ENCODE measurements at regions not wholly inside any gene's neighbourhood (a gene's known extent, or its start where the extent isn't known, plus 50 kb on each side); places are given as distances from the start of the nearest gene placed in this dataset.

DNA sequence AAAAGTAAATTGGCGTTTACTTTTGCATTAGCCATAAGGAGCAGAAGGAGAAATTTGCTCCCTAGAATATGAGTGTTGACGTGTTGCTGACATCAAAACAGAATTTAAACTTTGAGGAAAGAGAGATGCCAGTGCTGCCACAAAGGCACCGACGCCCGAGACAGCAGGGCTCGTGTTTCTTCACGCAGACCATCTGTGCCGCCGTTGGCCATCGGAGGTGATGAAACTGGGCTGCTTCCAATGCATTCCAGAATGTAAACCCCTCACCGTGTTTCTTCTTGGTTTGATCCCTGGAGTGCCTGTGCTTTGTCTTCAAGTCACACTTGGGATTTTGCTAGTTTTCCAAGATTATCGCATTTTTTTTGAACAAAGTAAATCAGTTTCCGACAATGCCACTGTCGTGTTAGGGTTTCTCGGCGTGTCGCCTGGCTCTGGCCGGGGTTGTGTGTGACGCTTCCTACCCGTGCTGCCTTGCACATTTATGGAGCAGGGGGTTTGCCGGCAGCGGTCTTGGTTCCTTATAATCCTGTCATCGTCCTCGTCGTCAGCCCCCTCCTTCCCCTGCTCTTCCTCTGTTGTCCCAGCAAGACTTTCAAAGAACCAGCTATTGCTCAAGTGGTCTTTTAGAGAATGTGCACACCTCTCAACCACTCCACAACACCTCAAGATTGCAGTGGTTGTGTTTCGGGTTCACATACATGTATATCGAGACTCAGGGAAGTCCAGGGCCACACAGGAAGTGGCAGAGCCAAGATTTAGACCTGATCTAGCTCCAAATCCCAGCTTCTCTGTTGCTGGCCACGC is 103.9 kb downstream of the METRNL start (continued):
- TF ChIP-seq, protein P1, sequence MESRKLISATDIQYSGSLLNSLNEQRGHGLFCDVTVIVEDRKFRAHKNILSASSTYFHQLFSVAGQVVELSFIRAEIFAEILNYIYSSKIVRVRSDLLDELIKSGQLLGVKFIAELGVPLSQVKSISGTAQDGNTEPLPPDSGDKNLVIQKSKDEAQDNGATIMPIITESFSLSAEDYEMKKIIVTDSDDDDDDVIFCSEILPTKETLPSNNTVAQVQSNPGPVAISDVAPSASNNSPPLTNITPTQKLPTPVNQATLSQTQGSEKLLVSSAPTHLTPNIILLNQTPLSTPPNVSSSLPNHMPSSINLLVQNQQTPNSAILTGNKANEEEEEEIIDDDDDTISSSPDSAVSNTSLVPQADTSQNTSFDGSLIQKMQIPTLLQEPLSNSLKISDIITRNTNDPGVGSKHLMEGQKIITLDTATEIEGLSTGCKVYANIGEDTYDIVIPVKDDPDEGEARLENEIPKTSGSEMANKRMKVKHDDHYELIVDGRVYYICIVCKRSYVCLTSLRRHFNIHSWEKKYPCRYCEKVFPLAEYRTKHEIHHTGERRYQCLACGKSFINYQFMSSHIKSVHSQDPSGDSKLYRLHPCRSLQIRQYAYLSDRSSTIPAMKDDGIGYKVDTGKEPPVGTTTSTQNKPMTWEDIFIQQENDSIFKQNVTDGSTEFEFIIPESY (IDR thresholded peaks at IDR 0.05; ENCODE audit: extremely low read depth, insufficient replicate concordance, low read length) = no peak
- TF ChIP-seq CEBPB (IDR thresholded peaks at IDR 0.05; ENCODE audit: low read depth) (no peak), EZH2 (IDR thresholded peaks at IDR 0.05) (no peak), POLR2AphosphoS5 (IDR thresholded peaks at IDR 0.05; ENCODE audit: low read depth, low read length) (no peak)

DNA sequence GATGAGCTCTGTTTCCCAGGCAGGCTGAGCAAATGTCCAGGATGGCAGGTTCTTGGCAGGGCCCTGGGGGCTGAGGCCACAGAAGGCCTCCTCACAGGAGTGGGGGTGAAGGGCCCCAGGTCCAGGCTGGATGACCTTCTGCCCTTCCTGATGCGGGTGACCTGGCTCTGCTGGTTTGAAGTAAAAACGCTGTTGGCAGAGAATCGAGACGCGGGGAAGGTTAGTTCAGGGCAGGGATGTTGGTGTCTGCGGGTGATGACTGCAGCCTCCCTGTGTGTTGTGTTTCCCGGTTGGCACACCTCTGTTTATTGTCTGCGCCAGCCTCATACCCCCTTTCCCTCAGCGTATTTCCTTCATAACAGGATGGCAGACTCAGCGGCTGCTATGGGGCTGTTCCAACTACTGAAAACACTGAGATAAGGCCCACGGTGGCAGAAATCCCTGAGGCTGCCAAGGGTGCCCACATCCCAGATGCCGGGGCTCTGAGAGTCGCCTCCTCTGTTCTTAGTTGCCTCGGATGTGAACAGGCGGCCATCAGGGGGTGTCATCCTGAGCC is 104.6 kb downstream of the METRNL start:
- POLR2A ChIA-PET = no interaction called here
- DNase-seq (ENCODE audit: low read depth, low spot score) (no peak), ATAC-seq (no peak)
- no peaks in the 10 kb centered on the region for H3K79me2 ChIP-seq (ENCODE audit: insufficient read depth, low read length)
- CTCF ChIA-PET = no interaction called here
- no peak overlapping the region for H3K27ac ChIP-seq (ENCODE audit: low read depth, low read length)
- H2AFZ ChIP-seq (ENCODE audit: low read depth, low read length, poor library complexity, severe bottlenecking) = no peak overlapping the region
- BruUV-seq (replicated peaks) = no TSS peak
- no peaks in the 10 kb centered on the region for H3K9me3 ChIP-seq (ENCODE audit: control insufficient read depth in 1 of 2, insufficient read depth in 1 of 2, low read depth in 1 of 2, low read length in 2 of 2)
- H3K9me2 ChIP-seq (ENCODE audit: insufficient read depth) = no peaks in the 10 kb centered on the region
- H3K36me3 ChIP-seq (ENCODE audit: control insufficient read depth in 1 of 2, insufficient read depth in 2 of 2, low read length in 2 of 2) = no peaks in the 10 kb centered on the region
- intact Hi-C loops (cut with micrococcal nuclease) = no loop called here
- H4K20me1 ChIP-seq (ENCODE audit: insufficient read depth) = no peaks in the 10 kb centered on the region
- H3K27me3 ChIP-seq (ENCODE audit: insufficient read depth, low read length) = 0 out of 2 replicates have a peak, but pooled peaks cover 8% of the 10 kb centered on the region
- H3K4me3 ChIP-seq (replicated peaks in 1 of 2; ENCODE audit: low read depth in 1 of 2, low read length in 2 of 2) = no peak overlapping the region
- H3K4me1 ChIP-seq (ENCODE audit: control insufficient read depth in 1 of 2, insufficient read depth in 2 of 2, low read length in 2 of 2) = no peaks in the 10 kb centered on the region
- no peak overlapping the region for H3K9ac ChIP-seq (ENCODE audit: low read length)
- TF ChIP-seq POLR2AphosphoS5 (IDR thresholded peaks at IDR 0.05; ENCODE audit: low read depth, low read length) (no peak), ELF1 (IDR thresholded peaks at IDR 0.05; ENCODE audit: borderline replicate concordance, low read depth) (no peak), EGR1 (IDR thresholded peaks at IDR 0.05; ENCODE audit: low read depth) (no peak), YY1 (IDR thresholded peaks at IDR 0.05; ENCODE audit: extremely low read depth, insufficient replicate concordance, low read depth, low read length) (no peak), SP1 (IDR thresholded peaks at IDR 0.05; ENCODE audit: low read depth) (no peak), TCF7L2 (IDR thresholded peaks at IDR 0.05; ENCODE audit: borderline replicate concordance, extremely low read depth, insufficient read depth, insufficient read length) (no peak), JUND (IDR thresholded peaks at IDR 0.05) (no peak)
- TF ChIP-seq, protein P2, sequence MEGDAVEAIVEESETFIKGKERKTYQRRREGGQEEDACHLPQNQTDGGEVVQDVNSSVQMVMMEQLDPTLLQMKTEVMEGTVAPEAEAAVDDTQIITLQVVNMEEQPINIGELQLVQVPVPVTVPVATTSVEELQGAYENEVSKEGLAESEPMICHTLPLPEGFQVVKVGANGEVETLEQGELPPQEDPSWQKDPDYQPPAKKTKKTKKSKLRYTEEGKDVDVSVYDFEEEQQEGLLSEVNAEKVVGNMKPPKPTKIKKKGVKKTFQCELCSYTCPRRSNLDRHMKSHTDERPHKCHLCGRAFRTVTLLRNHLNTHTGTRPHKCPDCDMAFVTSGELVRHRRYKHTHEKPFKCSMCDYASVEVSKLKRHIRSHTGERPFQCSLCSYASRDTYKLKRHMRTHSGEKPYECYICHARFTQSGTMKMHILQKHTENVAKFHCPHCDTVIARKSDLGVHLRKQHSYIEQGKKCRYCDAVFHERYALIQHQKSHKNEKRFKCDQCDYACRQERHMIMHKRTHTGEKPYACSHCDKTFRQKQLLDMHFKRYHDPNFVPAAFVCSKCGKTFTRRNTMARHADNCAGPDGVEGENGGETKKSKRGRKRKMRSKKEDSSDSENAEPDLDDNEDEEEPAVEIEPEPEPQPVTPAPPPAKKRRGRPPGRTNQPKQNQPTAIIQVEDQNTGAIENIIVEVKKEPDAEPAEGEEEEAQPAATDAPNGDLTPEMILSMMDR (IDR thresholded peaks at IDR 0.05 in 2 of 3, conservative IDR thresholded peaks at IDR 0.05 in 1 of 3; ENCODE audit: borderline replicate concordance in 1 of 3, insufficient read depth in 1 of 3, low read depth in 2 of 3, low read length in 2 of 3) = no peak
- H3K4me2 ChIP-seq (ENCODE audit: low read length) = no peak overlapping the region
- RAD21 ChIA-PET (ENCODE audit: low non-redundant PET in 1 of 2, low total read pairs in 2 of 2, uncharacterized antibody in 2 of 2, unreplicated experiment in 2 of 2) = no interaction called here
